NCI-H2227 treated with DMSO at 0.1 percent for 48 hours (cell line): ENCODE measurements at regions not wholly inside any gene's neighbourhood (a gene's known extent, or its start where the extent isn't known, plus 50 kb on each side); places are given as distances from the start of the nearest gene placed in this dataset.
"Not testable (repeated sequence)": the region's sequence is repeated elsewhere in the genome, so short reads cannot be mapped to it uniquely, and the experiment has no call there.

Experiments used
- DNase-seq: peaks from one replicate; lab custom pipeline; 2025; lab: John Stamatoyannopoulos, UW

- DNase-seq, result no peak
Observed at GRCh38 chr4:18171896-18172295, 150.3 kb upstream of the LCORL start.

GRCh38 chr4:18167831-18168230, 146.3 kb upstream of the LCORL start:
- no peak for DNase-seq

- DNase-seq, result no peak
Observed at GRCh38 chr4:18166925-18167324, 145.4 kb upstream of the LCORL start.

- DNase-seq, result no peak
Observed at GRCh38 chr4:18162453-18162852, 140.9 kb upstream of the LCORL start.

GRCh38 chr4:18159117-18159912, 137.8 kb upstream of the LCORL start:
- DNase-seq, result peak; percentile 8

- DNase-seq, result no peak
Observed at GRCh38 chr4:18155067-18156041, 133.8 kb upstream of the LCORL start.

- DNase-seq, result no peak
Observed at GRCh38 chr4:18138076-18138665, 116.6 kb upstream of the LCORL start.

GRCh38 chr4:18134111-18134510, 112.6 kb upstream of the LCORL start:
- no peak for DNase-seq

- no peak for DNase-seq
Observed at GRCh38 chr4:18130256-18130655, 108.7 kb upstream of the LCORL start.

- DNase-seq, result no peak
Observed at GRCh38 chr4:18128241-18128640, 106.7 kb upstream of the LCORL start.

GRCh38 chr4:18127030-18127429, 105.5 kb upstream of the LCORL start:
- DNase-seq, result no peak

GRCh38 chr4:18113710-18114331, 92.3 kb upstream of the LCORL start:
- no peak for DNase-seq

GRCh38 chr4:18111081-18111480, 89.5 kb upstream of the LCORL start:
- DNase-seq, result no peak

GRCh38 chr4:18110099-18110498, 88.5 kb upstream of the LCORL start:
- DNase-seq, result no peak

GRCh38 chr4:18109676-18110075, 88.1 kb upstream of the LCORL start:
- DNase-seq, result no peak

GRCh38 chr4:18107848-18108528, 86.4 kb upstream of the LCORL start:
- DNase-seq, result not testable (repeated sequence)

GRCh38 chr4:18106620-18107019, 85.1 kb upstream of the LCORL start:
- DNase-seq, result no peak

GRCh38 chr4:18105030-18106011, 83.8 kb upstream of the LCORL start:
- no peak for DNase-seq

- DNase-seq, result no peak
Observed at GRCh38 chr4:18103876-18104605, 82.5 kb upstream of the LCORL start.

- no peak for DNase-seq
Observed at GRCh38 chr4:18100657-18101056, 79.1 kb upstream of the LCORL start.
